A673 (cell line): ENCODE measurements at regions not wholly inside any gene's neighbourhood (a gene's known extent, or its start where the extent isn't known, plus 50 kb on each side); places are given as distances from the start of the nearest gene placed in this dataset.

ENCODE experiments used
- EZH2 ChIP-seq: fragments of 200-600 bp; sonication (generic); IDR thresholded peaks from 2 replicates; pipeline ENCODE4 v1.6.1; 2017; ENCODE audit warnings: borderline replicate concordance, low read depth, mild to moderate bottlenecking, mixed read lengths, antibody characterized with exemption, low read length; ENCODE audit not compliant: poor library complexity, severe bottlenecking
- TF ChIP-seq, protein P1 (sequence below): fragments of 300-800, 200-600 bp; sonication (generic); conservative IDR thresholded peaks from 2 replicates; pipeline ENCODE4 v1.5.1; 2017; ENCODE audit warnings: low read depth, mild to moderate bottlenecking, antibody characterized with exemption, low read length, moderate library complexity, mixed read lengths

DNA sequence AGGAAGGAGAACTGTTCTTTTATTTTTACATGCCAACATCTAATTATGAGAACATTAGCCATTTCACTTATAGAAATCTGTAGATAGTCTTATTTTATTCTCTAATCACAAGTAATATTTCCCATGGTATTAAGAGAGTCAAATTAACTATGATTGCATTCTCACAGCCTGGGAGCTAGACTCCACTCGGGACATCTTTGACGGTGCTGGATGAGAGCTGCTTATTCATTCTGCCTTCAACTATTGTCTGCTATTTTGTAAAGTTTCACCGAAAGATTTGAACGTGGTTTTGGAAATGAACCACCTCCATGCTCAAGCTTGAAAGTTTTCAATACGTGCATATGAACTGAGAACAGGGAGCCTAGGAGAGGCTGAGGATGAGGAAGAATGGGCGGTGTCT lies 264.3 kb upstream of the KLF6 start:
- TF ChIP-seq, protein P1, sequence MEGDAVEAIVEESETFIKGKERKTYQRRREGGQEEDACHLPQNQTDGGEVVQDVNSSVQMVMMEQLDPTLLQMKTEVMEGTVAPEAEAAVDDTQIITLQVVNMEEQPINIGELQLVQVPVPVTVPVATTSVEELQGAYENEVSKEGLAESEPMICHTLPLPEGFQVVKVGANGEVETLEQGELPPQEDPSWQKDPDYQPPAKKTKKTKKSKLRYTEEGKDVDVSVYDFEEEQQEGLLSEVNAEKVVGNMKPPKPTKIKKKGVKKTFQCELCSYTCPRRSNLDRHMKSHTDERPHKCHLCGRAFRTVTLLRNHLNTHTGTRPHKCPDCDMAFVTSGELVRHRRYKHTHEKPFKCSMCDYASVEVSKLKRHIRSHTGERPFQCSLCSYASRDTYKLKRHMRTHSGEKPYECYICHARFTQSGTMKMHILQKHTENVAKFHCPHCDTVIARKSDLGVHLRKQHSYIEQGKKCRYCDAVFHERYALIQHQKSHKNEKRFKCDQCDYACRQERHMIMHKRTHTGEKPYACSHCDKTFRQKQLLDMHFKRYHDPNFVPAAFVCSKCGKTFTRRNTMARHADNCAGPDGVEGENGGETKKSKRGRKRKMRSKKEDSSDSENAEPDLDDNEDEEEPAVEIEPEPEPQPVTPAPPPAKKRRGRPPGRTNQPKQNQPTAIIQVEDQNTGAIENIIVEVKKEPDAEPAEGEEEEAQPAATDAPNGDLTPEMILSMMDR, result no peak
- no peak for TF ChIP-seq EZH2
